Right kidney (tissue), 1 donor: ENCODE measurements at regions not wholly inside any gene's neighbourhood (a gene's known extent, or its start where the extent isn't known, plus 50 kb on each side); places are given as distances from the start of the nearest gene placed in this dataset.

Source experiments
- DNase-seq: peaks from one replicate; pipeline ENCODE4 v3.0.0-alpha.2; 2016

GRCh38 chrX:20596856-20597255, 330.1 kb upstream of the RPS6KA3 start:
- no peak for DNase-seq

GRCh38 chrX:20595928-20596575, 329.3 kb upstream of the RPS6KA3 start:
- no peak for DNase-seq

GRCh38 chrX:20594985-20595384, 328.3 kb upstream of the RPS6KA3 start:
- DNase-seq, result no peak

- no peak for DNase-seq
Measured at GRCh38 chrX:20593836-20594235, 327.1 kb upstream of the RPS6KA3 start.

GRCh38 chrX:20593402-20593801, 326.7 kb upstream of the RPS6KA3 start:
- no peak for DNase-seq

- no peak for DNase-seq
Measured at GRCh38 chrX:20591246-20591645, 324.5 kb upstream of the RPS6KA3 start.

GRCh38 chrX:20585782-20586181, 319.1 kb upstream of the RPS6KA3 start:
- DNase-seq, result no peak

- DNase-seq, result no peak
Measured at GRCh38 chrX:20571611-20572010, 304.9 kb upstream of the RPS6KA3 start.

GRCh38 chrX:20567108-20567507, 300.4 kb upstream of the RPS6KA3 start:
- DNase-seq, result no peak

- DNase-seq, result no peak
Measured at GRCh38 chrX:20547611-20548051, 280.9 kb upstream of the RPS6KA3 start.

- DNase-seq, result no peak
Measured at GRCh38 chrX:20545538-20545937, 278.8 kb upstream of the RPS6KA3 start.

- no peak for DNase-seq
Measured at GRCh38 chrX:20542072-20542471, 275.4 kb upstream of the RPS6KA3 start.

GRCh38 chrX:20538974-20539373, 272.3 kb upstream of the RPS6KA3 start:
- no peak for DNase-seq

- no peak for DNase-seq
Measured at GRCh38 chrX:20531667-20532066, 265.0 kb upstream of the RPS6KA3 start.

- DNase-seq, result peak; percentile 22
Measured at GRCh38 chrX:20530406-20530921, 263.8 kb upstream of the RPS6KA3 start.

GRCh38 chrX:20529711-20530110, 263.0 kb upstream of the RPS6KA3 start:
- DNase-seq, result no peak

- no peak for DNase-seq
Measured at GRCh38 chrX:20529301-20529700, 262.6 kb upstream of the RPS6KA3 start.

- no peak for DNase-seq
Measured at GRCh38 chrX:20527558-20528011, 260.9 kb upstream of the RPS6KA3 start.

GRCh38 chrX:20527041-20527440, 260.3 kb upstream of the RPS6KA3 start:
- DNase-seq, result no peak

GRCh38 chrX:20523626-20524312, 257.1 kb upstream of the RPS6KA3 start:
- DNase-seq, result no peak

GRCh38 chrX:20522420-20522819, 255.7 kb upstream of the RPS6KA3 start:
- DNase-seq, result no peak

- DNase-seq, result no peak
Measured at GRCh38 chrX:20521222-20521621, 254.5 kb upstream of the RPS6KA3 start.

- no peak for DNase-seq
Measured at GRCh38 chrX:20519826-20520225, 253.1 kb upstream of the RPS6KA3 start.

- DNase-seq, result no peak
Measured at GRCh38 chrX:20519146-20519545, 252.4 kb upstream of the RPS6KA3 start.
